Lower leg skin (tissue), 3 donors: ENCODE measurements at regions not wholly inside any gene's neighbourhood (a gene's known extent, or its start where the extent isn't known, plus 50 kb on each side); places are given as distances from the start of the nearest gene placed in this dataset.

Source experiments
- CTCF ChIP-seq, 3 donors: fragments of 450-650 bp; IDR thresholded peaks; one replicate each; pipeline ENCODE4 v1.5.1; 2016; ENCODE audit warnings: antibody characterized with exemption in 3 of 3, mild to moderate bottlenecking in 3 of 3, moderate library complexity in 2 of 3
- POLR2A ChIP-seq, 2 donors: fragments of 450-650 bp; IDR thresholded peaks; one replicate each; pipeline ENCODE4 v1.6.1; 2016 to 2017; ENCODE audit warnings: antibody characterized with exemption in 2 of 2, mild to moderate bottlenecking in 1 of 2, moderate library complexity in 1 of 2

GRCh38 chr6:112725541-112726085 is 378.5 kb downstream of the RFPL4B start:
- TF ChIP-seq CTCF (IDR thresholded peaks at IDR 0.05) (no peak), POLR2A (IDR thresholded peaks at IDR 0.05) (no peak)
